Liver (tissue), 3 donors: ENCODE measurements at regions not wholly inside any gene's neighbourhood (a gene's known extent, or its start where the extent isn't known, plus 50 kb on each side); places are given as distances from the start of the nearest gene placed in this dataset.

Experiments
- MAX ChIP-seq: IDR thresholded peaks from 2 replicates; pipeline ENCODE4 v1.6.1; 2016; ENCODE audit warnings: antibody characterized with exemption
- NR2F2 ChIP-seq: IDR thresholded peaks from 2 replicates; pipeline ENCODE4 v1.6.1; 2016; ENCODE audit warnings: antibody characterized with exemption
- RAD21 ChIP-seq, 2 donors: IDR thresholded peaks; 2 replicates each; pipeline ENCODE4 v1.6.1; 2016; ENCODE audit warnings: antibody characterized with exemption in 2 of 2, mild to moderate bottlenecking in 2 of 2
- YY1 ChIP-seq: IDR thresholded peaks from 2 replicates; pipeline ENCODE4 v1.6.1; 2016; ENCODE audit warnings: antibody characterized with exemption, mild to moderate bottlenecking
- TF ChIP-seq, protein P1 (sequence below): fragments of 150-350 bp; IDR thresholded peaks from 2 replicates; pipeline ENCODE4 v1.5.1; 2017; ENCODE audit warnings: improper control_type of control experiment, low read depth, low read length; ENCODE audit not compliant: missing input control
- donor health status: healthy.
- donor health status: healthy.

GRCh38 chr2:146227152-146228019 lies 1617.4 kb upstream of the ACVR2A start:
- no peak for TF ChIP-seq RAD21 (IDR thresholded peaks at IDR 0.05)
- TF ChIP-seq, protein P1, sequence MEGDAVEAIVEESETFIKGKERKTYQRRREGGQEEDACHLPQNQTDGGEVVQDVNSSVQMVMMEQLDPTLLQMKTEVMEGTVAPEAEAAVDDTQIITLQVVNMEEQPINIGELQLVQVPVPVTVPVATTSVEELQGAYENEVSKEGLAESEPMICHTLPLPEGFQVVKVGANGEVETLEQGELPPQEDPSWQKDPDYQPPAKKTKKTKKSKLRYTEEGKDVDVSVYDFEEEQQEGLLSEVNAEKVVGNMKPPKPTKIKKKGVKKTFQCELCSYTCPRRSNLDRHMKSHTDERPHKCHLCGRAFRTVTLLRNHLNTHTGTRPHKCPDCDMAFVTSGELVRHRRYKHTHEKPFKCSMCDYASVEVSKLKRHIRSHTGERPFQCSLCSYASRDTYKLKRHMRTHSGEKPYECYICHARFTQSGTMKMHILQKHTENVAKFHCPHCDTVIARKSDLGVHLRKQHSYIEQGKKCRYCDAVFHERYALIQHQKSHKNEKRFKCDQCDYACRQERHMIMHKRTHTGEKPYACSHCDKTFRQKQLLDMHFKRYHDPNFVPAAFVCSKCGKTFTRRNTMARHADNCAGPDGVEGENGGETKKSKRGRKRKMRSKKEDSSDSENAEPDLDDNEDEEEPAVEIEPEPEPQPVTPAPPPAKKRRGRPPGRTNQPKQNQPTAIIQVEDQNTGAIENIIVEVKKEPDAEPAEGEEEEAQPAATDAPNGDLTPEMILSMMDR: no peak
- TF ChIP-seq YY1: no peak
- TF ChIP-seq NR2F2: no peak
- no peak for TF ChIP-seq MAX
